Neural progenitor cell (in vitro differentiated cells): ENCODE measurements at regions not wholly inside any gene's neighbourhood (a gene's known extent, or its start where the extent isn't known, plus 50 kb on each side); places are given as distances from the start of the nearest gene placed in this dataset.

Experiments used
- DNase-seq: peaks from one replicate; pipeline ENCODE4 v3.0.0-alpha.2; 2016; ENCODE audit warnings: low spot score
- H2AFZ ChIP-seq: fragments of 200-600 bp; sonication (generic); replicated peaks from 2 replicates; pipeline ENCODE4 v1.6.1; 2016; ENCODE audit warnings: antibody characterized with exemption
- H3F3A ChIP-seq: fragments of 200-600 bp; sonication (generic); 2 replicates; pipeline ENCODE4 v1.6.1; 2016; ENCODE audit warnings: antibody characterized with exemption, low read depth
- H3K27ac ChIP-seq: fragments of 200-600 bp; sonication (generic); 2 replicates; pipeline ENCODE4 v1.5.1; 2016; ENCODE audit warnings: mild to moderate bottlenecking
- H3K27me3 ChIP-seq: fragments of 200-600 bp; sonication (generic); 2 replicates; pipeline ENCODE4 v1.6.1; 2016; ENCODE audit warnings: mild to moderate bottlenecking, moderate library complexity
- H3K36me3 ChIP-seq: fragments of 200-600 bp; sonication (generic); 2 replicates; pipeline ENCODE4 v1.5.1; 2016
- H3K4me1 ChIP-seq: fragments of 200-600 bp; sonication (generic); 2 replicates; pipeline ENCODE4 v1.6.1; 2016; ENCODE audit warnings: mixed run types
- H3K4me2 ChIP-seq: fragments of 200-600 bp; sonication (generic); 2 replicates; pipeline ENCODE4 v1.6.1; 2016
- H3K4me3 ChIP-seq: fragments of 200-600 bp; sonication (generic); 2 replicates; pipeline ENCODE4 v1.5.1; 2016
- H3K79me2 ChIP-seq: fragments of 200-600 bp; sonication (generic); 2 replicates; pipeline ENCODE4 v1.6.1; 2016; ENCODE audit warnings: low read depth
- H3K9ac ChIP-seq: fragments of 200-600 bp; sonication (generic); 2 replicates; pipeline ENCODE4 v1.6.1; 2016
- H3K9me3 ChIP-seq: fragments of 200-600 bp; sonication (generic); 2 replicates; pipeline ENCODE4 v1.5.1; 2016; ENCODE audit warnings: low read depth
- H4K20me1 ChIP-seq: fragments of 200-600 bp; sonication (generic); 2 replicates; pipeline ENCODE4 v1.6.1; 2016; ENCODE audit warnings: low read depth
- H3K27ac Mint-ChIP-seq: 3 replicates; pipeline ENCODE4 v1.8.0; 2021; ENCODE audit warnings: mixed read lengths
- H3K27me3 Mint-ChIP-seq: 2 replicates; pipeline ENCODE4 v1.8.0; 2022; ENCODE audit warnings: low read depth, mild to moderate bottlenecking, inconsistent platforms, moderate library complexity, mixed read lengths; ENCODE audit not compliant: insufficient read depth
- H3K36me3 Mint-ChIP-seq: 3 replicates; pipeline ENCODE4 v1.8.0; 2021; ENCODE audit warnings: mixed read lengths
- H3K4me1 Mint-ChIP-seq: 3 replicates; pipeline ENCODE4 v1.8.0; 2021; ENCODE audit warnings: mixed read lengths
- H3K4me3 Mint-ChIP-seq: 3 replicates; pipeline ENCODE4 v1.8.0; 2021; ENCODE audit warnings: mild to moderate bottlenecking, moderate library complexity, mixed read lengths
- H3K9me3 Mint-ChIP-seq: 3 replicates; pipeline ENCODE4 v1.8.0; 2020; ENCODE audit warnings: mixed read lengths
- EZH2 ChIP-seq: fragments of 200-600 bp; sonication (generic); IDR thresholded peaks from 2 replicates; pipeline ENCODE4 v1.6.1; 2017; ENCODE audit warnings: antibody characterized with exemption, mild to moderate bottlenecking, moderate library complexity
- EZH2phosphoT487 ChIP-seq: fragments of 200-600 bp; sonication (generic); IDR thresholded peaks from 2 replicates; pipeline ENCODE4 v1.6.1; 2017; ENCODE audit warnings: antibody characterized with exemption
- TF ChIP-seq, protein P1 (sequence below): fragments of 200-600 bp; sonication (generic); IDR thresholded peaks from 2 replicates; pipeline ENCODE4 v1.5.1; 2017; ENCODE audit warnings: antibody characterized with exemption, mild to moderate bottlenecking

DNA sequence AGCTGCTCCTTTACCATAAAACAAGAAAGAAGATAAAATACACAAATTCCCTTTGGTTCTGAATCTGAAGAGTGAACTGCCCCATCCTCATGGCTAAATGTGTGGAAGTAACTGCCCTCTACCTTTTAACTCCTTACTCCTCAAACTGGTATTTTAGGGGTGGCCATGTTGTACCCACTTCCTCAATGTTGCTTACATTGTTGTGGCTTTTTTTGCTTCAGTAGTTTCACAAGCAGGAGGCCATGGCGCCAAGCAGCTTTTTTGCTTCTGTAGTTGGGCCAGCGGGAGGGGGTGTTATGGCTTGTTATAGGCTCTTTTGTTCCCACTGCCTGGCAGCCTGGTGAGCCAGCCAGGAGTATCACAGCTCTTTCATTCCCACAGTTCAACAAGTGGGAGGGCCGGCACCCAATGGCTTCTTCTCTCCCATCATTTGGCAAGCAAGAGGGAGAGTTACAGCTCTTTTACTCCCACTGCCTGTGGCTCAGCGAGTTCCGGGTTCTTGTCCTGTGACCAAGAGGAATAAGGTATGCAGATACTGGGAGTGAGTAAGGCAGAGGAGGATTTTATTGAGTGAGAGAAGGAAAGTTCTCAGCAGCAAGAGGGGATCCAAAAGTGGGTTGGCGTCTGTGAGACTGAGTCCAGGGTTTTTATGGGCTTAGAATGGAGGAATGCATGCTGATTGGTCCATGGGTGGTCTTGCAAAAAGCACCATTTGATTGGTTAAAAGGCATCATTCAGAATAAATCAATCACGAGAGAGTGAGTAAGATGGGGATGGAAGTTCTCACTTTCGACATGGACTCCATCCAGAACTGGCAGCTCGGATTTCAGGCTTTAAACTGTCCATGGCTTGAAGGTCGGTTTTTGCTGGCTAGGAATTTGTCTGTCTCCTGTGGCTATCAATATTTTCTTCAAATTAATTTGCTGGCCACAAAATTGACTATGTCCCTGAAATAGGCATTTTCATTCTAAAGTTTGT lies 429.6 kb downstream of the HLX start:
- Histone ChIP-seq H2AFZ (peak overlapping the region; percentile 37), H3K79me2 (no peaks in the 10 kb centered on the region), H3F3A (no peaks in the 10 kb centered on the region), H3K27ac (no peak overlapping the region), H3K36me3 (no peaks in the 10 kb centered on the region), H3K4me2 (no peak overlapping the region), H3K27me3 (no peaks in the 10 kb centered on the region), H3K9ac (no peak overlapping the region), H4K20me1 (no peaks in the 10 kb centered on the region), H3K4me3 (no peak overlapping the region), H3K4me1 (peaks cover 23% of the 10 kb centered on the region), H3K9me3 (no peaks in the 10 kb centered on the region)
- Mint-ChIP-seq H3K36me3 (no peaks in the 10 kb centered on the region), H3K27ac (no peak overlapping the region), H3K9me3 (no peaks in the 10 kb centered on the region), H3K4me1 (peaks cover 11% of the 10 kb centered on the region), H3K4me3 (no peak overlapping the region), H3K27me3 (peaks cover 2% of the 10 kb centered on the region)
- TF ChIP-seq, protein P1, sequence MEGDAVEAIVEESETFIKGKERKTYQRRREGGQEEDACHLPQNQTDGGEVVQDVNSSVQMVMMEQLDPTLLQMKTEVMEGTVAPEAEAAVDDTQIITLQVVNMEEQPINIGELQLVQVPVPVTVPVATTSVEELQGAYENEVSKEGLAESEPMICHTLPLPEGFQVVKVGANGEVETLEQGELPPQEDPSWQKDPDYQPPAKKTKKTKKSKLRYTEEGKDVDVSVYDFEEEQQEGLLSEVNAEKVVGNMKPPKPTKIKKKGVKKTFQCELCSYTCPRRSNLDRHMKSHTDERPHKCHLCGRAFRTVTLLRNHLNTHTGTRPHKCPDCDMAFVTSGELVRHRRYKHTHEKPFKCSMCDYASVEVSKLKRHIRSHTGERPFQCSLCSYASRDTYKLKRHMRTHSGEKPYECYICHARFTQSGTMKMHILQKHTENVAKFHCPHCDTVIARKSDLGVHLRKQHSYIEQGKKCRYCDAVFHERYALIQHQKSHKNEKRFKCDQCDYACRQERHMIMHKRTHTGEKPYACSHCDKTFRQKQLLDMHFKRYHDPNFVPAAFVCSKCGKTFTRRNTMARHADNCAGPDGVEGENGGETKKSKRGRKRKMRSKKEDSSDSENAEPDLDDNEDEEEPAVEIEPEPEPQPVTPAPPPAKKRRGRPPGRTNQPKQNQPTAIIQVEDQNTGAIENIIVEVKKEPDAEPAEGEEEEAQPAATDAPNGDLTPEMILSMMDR: no peak
- TF ChIP-seq EZH2phosphoT487 (no peak), EZH2 (no peak)
- peak; percentile 22 for DNase-seq

DNA sequence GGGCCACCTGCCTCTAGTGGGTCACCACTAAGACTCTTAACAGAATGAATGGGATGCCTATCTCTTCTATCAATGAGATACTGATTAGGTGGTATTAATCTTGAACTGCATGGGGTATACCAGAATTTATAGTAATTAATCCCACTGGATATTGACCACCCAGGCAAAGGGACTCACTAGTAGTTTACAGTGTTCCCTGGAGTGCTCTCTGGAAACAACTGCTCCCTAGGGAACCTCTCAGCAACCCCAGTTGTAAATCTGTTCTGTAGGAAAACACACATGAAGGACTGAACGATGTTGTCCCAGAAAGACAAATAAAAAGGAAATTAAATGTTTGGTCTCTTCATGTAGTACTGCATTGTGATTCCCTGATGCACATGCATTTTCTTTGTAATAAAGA lies 430.5 kb downstream of the HLX start:
- Histone ChIP-seq H3F3A (no peaks in the 10 kb centered on the region), H3K9me3 (no peaks in the 10 kb centered on the region), H3K4me1 (peaks cover 23% of the 10 kb centered on the region), H3K27ac (no peak overlapping the region), H3K9ac (no peak overlapping the region), H3K4me2 (no peak overlapping the region), H3K36me3 (no peaks in the 10 kb centered on the region), H4K20me1 (no peaks in the 10 kb centered on the region), H2AFZ (no peak overlapping the region), H3K27me3 (no peaks in the 10 kb centered on the region), H3K4me3 (no peak overlapping the region), H3K79me2 (no peaks in the 10 kb centered on the region)
- H3K27me3 Mint-ChIP-seq: peaks cover 2% of the 10 kb centered on the region
- H3K4me1 Mint-ChIP-seq: peaks cover 9% of the 10 kb centered on the region
- H3K27ac Mint-ChIP-seq: no peak overlapping the region
- no peaks in the 10 kb centered on the region for H3K9me3 Mint-ChIP-seq
- TF ChIP-seq, protein P1: no peak
- TF ChIP-seq EZH2 (no peak), EZH2phosphoT487 (no peak)
- no peaks in the 10 kb centered on the region for H3K36me3 Mint-ChIP-seq
- DNase-seq: no peak
- H3K4me3 Mint-ChIP-seq: no peak overlapping the region

DNA sequence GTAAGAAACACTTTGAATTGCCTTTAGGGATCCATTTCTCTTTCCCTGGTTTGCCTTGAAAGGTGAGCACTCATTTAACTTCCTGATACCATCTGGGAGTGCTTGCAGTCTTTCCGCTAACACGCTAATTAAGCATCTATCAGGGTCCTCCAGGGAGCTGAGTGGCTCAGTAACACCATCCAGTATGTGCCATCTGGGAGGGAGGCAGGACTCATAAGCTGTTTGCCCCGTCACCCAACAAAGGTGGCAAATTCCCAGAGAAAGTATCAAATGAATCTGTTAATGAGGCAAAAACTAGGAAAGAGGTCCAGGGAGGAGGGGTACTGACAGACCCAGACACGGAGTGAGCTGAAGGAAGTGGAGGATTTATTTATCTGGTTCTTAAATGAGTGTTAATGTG lies 430.9 kb downstream of the HLX start:
- no peaks in the 10 kb centered on the region for H3K9me3 Mint-ChIP-seq
- H3K4me3 ChIP-seq: no peak overlapping the region
- no peaks in the 10 kb centered on the region for H3F3A ChIP-seq
- no peaks in the 10 kb centered on the region for H3K36me3 Mint-ChIP-seq
- H3K4me1 ChIP-seq: peaks cover 23% of the 10 kb centered on the region
- no peak overlapping the region for H3K27ac ChIP-seq
- no peak overlapping the region for H2AFZ ChIP-seq
- H3K4me2 ChIP-seq: no peak overlapping the region
- DNase-seq: no peak
- no peaks in the 10 kb centered on the region for H3K36me3 ChIP-seq
- no peak for TF ChIP-seq EZH2
- TF ChIP-seq, protein P1: no peak
- TF ChIP-seq EZH2phosphoT487: no peak
- H3K4me1 Mint-ChIP-seq: peaks cover 9% of the 10 kb centered on the region
- no peaks in the 10 kb centered on the region for H4K20me1 ChIP-seq
- peaks cover 2% of the 10 kb centered on the region for H3K27me3 Mint-ChIP-seq
- no peak overlapping the region for H3K27ac Mint-ChIP-seq
- no peaks in the 10 kb centered on the region for H3K79me2 ChIP-seq
- H3K9me3 ChIP-seq: no peaks in the 10 kb centered on the region
- no peaks in the 10 kb centered on the region for H3K27me3 ChIP-seq
- no peak overlapping the region for H3K9ac ChIP-seq
- no peak overlapping the region for H3K4me3 Mint-ChIP-seq
